ENCODE measurements at regions not wholly inside any gene's neighbourhood (a gene's known extent, or its start where the extent isn't known, plus 50 kb on each side); places are given as distances from the start of the nearest gene placed in this dataset.

DNA sequence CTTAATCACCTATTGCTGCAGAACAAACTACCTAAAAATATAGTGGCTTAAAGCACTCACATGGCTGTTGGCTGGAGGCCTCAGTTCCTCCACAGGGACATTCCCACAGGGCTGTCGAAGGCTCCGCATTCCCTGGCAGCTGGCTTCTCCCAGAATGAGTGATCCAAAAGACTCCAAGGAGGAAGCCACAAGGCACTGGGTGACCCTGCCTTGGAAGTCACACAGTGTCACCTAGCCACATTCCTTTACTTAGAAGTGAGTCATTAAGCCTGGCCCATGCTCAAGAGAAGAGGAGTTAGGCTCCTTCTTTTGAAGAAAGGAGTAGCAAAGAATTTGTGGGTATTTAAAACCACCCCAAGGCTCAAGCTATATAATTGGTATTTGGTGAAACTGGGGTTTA is 63.9 kb upstream of the MAP1LC3B2 start:
- TF ChIP-seq, protein P1, sequence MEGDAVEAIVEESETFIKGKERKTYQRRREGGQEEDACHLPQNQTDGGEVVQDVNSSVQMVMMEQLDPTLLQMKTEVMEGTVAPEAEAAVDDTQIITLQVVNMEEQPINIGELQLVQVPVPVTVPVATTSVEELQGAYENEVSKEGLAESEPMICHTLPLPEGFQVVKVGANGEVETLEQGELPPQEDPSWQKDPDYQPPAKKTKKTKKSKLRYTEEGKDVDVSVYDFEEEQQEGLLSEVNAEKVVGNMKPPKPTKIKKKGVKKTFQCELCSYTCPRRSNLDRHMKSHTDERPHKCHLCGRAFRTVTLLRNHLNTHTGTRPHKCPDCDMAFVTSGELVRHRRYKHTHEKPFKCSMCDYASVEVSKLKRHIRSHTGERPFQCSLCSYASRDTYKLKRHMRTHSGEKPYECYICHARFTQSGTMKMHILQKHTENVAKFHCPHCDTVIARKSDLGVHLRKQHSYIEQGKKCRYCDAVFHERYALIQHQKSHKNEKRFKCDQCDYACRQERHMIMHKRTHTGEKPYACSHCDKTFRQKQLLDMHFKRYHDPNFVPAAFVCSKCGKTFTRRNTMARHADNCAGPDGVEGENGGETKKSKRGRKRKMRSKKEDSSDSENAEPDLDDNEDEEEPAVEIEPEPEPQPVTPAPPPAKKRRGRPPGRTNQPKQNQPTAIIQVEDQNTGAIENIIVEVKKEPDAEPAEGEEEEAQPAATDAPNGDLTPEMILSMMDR (optimal IDR thresholded peaks at IDR 0.05 in 1 of 3, IDR thresholded peaks at IDR 0.05 in 1 of 3, conservative IDR thresholded peaks at IDR 0.05 in 1 of 3; ENCODE audit: extremely low read depth in 1 of 3, insufficient read depth in 2 of 3, low read length in 3 of 3): no peak
- no peak for TF ChIP-seq EZH2 (IDR thresholded peaks at IDR 0.05; ENCODE audit: low read length)
